SK-N-SH treated with all-trans-retinoic acid at 6 μM for 48 hours (cell line): ENCODE measurements at regions not wholly inside any gene's neighbourhood (a gene's known extent, or its start where the extent isn't known, plus 50 kb on each side); places are given as distances from the start of the nearest gene placed in this dataset.

Experiments
- ARNTL ChIP-seq: fragments of 450-650 bp; formaldehyde crosslinking; IDR thresholded peaks from 2 replicates; pipeline ENCODE4 v1.5.0; 2020; ENCODE audit warnings: low read depth, mild to moderate bottlenecking, moderate library complexity, borderline replicate concordance
- ISL1 ChIP-seq: fragments of 250-450 bp; sonication (Bioruptor Pico); IDR thresholded peaks from 2 replicates; pipeline ENCODE4 v2.1.2; 2022; ENCODE audit warnings: mild to moderate bottlenecking, moderate library complexity
- OSR1 ChIP-seq: fragments of 250-450 bp; sonication (Bioruptor Pico); IDR thresholded peaks from 2 replicates; pipeline ENCODE4 v1.8.0; 2022; ENCODE audit warnings: moderate library complexity, mild to moderate bottlenecking, inconsistent platforms
- PPARA ChIP-seq: fragments of 250-450 bp; sonication (Bioruptor Pico); IDR thresholded peaks from 2 replicates; pipeline ENCODE4 v1.5.0; 2020; ENCODE audit warnings: mild to moderate bottlenecking, borderline replicate concordance
- ZFP3 ChIP-seq: fragments of 250-450 bp; sonication (Bioruptor Pico); IDR thresholded peaks from 2 replicates; pipeline ENCODE4 v1.5.0; 2020; ENCODE audit warnings: mild to moderate bottlenecking, moderate library complexity
- ZNF70 ChIP-seq: fragments of 450-650 bp; formaldehyde crosslinking; IDR thresholded peaks from 2 replicates; pipeline ENCODE4 v1.5.0; 2020; ENCODE audit warnings: mild to moderate bottlenecking, moderate library complexity
- ZNF8 ChIP-seq: fragments of 450-650 bp; formaldehyde crosslinking; IDR thresholded peaks from 2 replicates; pipeline ENCODE4 v1.5.0; 2020; ENCODE audit warnings: mild to moderate bottlenecking, moderate library complexity
- TF ChIP-seq, protein P1 (sequence below): fragments of 250-450 bp; sonication (Bioruptor Pico); IDR thresholded peaks from 2 replicates; pipeline ENCODE4 v1.8.0; 2021; ENCODE audit warnings: low read depth, mild to moderate bottlenecking, moderate library complexity, borderline replicate concordance
- TF ChIP-seq, protein P2 (sequence below): fragments of 250-450 bp; sonication (Bioruptor Pico); IDR thresholded peaks from 2 replicates; pipeline ENCODE4 v1.5.1; 2020; ENCODE audit warnings: low read depth, mild to moderate bottlenecking, moderate library complexity
- TF ChIP-seq, protein P3 (sequence below): fragments of 250-450 bp; sonication (Bioruptor Pico); IDR thresholded peaks from 2 replicates; pipeline ENCODE4 v1.8.0; 2020; ENCODE audit warnings: mild to moderate bottlenecking, moderate library complexity, borderline replicate concordance
- TF ChIP-seq, protein P4 (sequence below): fragments of 250-450 bp; sonication (Bioruptor Pico); IDR thresholded peaks from 2 replicates; pipeline ENCODE4 v1.5.1; 2021; ENCODE audit warnings: mild to moderate bottlenecking, moderate library complexity
- TF ChIP-seq, protein P5 (sequence below): fragments of 250-450 bp; sonication (Bioruptor Pico); IDR thresholded peaks from 2 replicates; pipeline ENCODE4 v1.5.0; 2020; ENCODE audit warnings: mild to moderate bottlenecking, moderate library complexity

DNA sequence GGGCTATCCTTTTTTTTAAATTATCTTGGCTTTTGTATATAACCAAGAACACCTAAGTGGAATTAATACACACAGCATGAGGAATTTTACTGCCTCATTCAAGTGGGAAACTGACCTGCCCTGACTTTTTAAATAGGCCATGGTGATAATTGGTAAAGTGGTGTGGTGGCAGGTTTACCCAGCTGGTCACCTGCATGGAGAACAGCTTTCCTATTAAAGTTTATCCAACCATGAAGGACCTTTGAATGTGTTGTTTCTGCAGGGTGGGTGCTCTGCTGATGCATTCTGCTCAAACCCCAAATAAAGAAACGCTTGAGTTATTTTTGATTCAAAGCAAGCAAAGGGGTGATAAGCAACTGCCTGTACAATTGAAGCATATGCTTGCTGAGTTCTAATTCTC lies 261.0 kb upstream of the GRIN3A start:
- TF ChIP-seq, protein P1, sequence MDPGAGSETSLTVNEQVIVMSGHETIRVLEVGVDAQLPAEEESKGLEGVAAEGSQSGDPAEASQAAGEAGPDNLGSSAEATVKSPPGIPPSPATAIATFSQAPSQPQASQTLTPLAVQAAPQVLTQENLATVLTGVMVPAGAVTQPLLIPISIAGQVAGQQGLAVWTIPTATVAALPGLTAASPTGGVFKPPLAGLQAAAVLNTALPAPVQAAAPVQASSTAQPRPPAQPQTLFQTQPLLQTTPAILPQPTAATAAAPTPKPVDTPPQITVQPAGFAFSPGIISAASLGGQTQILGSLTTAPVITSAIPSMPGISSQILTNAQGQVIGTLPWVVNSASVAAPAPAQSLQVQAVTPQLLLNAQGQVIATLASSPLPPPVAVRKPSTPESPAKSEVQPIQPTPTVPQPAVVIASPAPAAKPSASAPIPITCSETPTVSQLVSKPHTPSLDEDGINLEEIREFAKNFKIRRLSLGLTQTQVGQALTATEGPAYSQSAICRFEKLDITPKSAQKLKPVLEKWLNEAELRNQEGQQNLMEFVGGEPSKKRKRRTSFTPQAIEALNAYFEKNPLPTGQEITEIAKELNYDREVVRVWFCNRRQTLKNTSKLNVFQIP (CRISPR knock-in tag): no peak
- TF ChIP-seq, protein P2, sequence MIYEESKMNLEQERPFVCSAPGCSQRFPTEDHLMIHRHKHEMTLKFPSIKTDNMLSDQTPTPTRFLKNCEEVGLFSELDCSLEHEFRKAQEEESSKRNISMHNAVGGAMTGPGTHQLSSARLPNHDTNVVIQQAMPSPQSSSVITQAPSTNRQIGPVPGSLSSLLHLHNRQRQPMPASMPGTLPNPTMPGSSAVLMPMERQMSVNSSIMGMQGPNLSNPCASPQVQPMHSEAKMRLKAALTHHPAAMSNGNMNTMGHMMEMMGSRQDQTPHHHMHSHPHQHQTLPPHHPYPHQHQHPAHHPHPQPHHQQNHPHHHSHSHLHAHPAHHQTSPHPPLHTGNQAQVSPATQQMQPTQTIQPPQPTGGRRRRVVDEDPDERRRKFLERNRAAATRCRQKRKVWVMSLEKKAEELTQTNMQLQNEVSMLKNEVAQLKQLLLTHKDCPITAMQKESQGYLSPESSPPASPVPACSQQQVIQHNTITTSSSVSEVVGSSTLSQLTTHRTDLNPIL (CRISPR knock-in tag): no peak
- TF ChIP-seq, protein P3, sequence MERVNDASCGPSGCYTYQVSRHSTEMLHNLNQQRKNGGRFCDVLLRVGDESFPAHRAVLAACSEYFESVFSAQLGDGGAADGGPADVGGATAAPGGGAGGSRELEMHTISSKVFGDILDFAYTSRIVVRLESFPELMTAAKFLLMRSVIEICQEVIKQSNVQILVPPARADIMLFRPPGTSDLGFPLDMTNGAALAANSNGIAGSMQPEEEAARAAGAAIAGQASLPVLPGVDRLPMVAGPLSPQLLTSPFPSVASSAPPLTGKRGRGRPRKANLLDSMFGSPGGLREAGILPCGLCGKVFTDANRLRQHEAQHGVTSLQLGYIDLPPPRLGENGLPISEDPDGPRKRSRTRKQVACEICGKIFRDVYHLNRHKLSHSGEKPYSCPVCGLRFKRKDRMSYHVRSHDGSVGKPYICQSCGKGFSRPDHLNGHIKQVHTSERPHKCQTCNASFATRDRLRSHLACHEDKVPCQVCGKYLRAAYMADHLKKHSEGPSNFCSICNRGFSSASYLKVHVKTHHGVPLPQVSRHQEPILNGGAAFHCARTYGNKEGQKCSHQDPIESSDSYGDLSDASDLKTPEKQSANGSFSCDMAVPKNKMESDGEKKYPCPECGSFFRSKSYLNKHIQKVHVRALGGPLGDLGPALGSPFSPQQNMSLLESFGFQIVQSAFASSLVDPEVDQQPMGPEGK (CRISPR knock-in tag): no peak
- TF ChIP-seq, protein P4, sequence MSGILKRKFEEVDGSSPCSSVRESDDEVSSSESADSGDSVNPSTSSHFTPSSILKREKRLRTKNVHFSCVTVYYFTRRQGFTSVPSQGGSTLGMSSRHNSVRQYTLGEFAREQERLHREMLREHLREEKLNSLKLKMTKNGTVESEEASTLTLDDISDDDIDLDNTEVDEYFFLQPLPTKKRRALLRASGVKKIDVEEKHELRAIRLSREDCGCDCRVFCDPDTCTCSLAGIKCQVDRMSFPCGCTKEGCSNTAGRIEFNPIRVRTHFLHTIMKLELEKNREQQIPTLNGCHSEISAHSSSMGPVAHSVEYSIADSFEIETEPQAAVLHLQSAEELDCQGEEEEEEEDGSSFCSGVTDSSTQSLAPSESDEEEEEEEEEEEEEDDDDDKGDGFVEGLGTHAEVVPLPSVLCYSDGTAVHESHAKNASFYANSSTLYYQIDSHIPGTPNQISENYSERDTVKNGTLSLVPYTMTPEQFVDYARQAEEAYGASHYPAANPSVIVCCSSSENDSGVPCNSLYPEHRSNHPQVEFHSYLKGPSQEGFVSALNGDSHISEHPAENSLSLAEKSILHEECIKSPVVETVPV (CRISPR knock-in tag): no peak
- TF ChIP-seq OSR1 (CRISPR knock-in tag) (no peak), ISL1 (CRISPR knock-in tag) (no peak), ZFP3 (CRISPR knock-in tag) (no peak), ARNTL (CRISPR knock-in tag) (no peak), PPARA (CRISPR knock-in tag) (no peak), ZNF70 (CRISPR knock-in tag) (no peak), ZNF8 (no peak)
- TF ChIP-seq, protein P5, sequence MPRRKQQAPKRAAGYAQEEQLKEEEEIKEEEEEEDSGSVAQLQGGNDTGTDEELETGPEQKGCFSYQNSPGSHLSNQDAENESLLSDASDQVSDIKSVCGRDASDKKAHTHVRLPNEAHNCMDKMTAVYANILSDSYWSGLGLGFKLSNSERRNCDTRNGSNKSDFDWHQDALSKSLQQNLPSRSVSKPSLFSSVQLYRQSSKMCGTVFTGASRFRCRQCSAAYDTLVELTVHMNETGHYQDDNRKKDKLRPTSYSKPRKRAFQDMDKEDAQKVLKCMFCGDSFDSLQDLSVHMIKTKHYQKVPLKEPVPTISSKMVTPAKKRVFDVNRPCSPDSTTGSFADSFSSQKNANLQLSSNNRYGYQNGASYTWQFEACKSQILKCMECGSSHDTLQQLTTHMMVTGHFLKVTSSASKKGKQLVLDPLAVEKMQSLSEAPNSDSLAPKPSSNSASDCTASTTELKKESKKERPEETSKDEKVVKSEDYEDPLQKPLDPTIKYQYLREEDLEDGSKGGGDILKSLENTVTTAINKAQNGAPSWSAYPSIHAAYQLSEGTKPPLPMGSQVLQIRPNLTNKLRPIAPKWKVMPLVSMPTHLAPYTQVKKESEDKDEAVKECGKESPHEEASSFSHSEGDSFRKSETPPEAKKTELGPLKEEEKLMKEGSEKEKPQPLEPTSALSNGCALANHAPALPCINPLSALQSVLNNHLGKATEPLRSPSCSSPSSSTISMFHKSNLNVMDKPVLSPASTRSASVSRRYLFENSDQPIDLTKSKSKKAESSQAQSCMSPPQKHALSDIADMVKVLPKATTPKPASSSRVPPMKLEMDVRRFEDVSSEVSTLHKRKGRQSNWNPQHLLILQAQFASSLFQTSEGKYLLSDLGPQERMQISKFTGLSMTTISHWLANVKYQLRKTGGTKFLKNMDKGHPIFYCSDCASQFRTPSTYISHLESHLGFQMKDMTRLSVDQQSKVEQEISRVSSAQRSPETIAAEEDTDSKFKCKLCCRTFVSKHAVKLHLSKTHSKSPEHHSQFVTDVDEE: no peak
